CD1c-positive myeloid dendritic cell (primary cell): ENCODE measurements at regions not wholly inside any gene's neighbourhood (a gene's known extent, or its start where the extent isn't known, plus 50 kb on each side); places are given as distances from the start of the nearest gene placed in this dataset.
"Not testable (repeated sequence)": the region's sequence is repeated elsewhere in the genome, so short reads cannot be mapped to it uniquely, and the experiment has no call there.

Source experiments
- DNase-seq: peaks from one replicate; pipeline ENCODE4 v3.0.0-alpha.2; 2016; ENCODE audit errors: extremely low spot score

DNA sequence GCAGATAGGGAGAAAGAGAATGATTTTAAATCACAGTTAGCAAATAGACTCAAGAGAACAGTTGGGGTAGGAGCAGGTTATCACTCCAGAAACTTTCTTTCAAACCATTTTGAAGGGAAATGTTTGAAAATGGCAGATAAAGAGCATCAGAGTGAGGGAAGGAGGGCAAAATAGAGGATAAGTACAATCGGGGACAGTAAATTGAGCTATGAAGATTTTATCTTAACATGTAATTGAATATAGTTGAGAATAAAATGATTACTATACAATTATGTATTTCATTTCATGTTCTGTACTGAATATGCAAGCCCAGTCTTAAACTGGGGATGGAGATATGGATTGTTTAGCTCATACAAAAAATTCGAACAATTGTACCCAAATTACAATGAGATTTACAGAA is 54.0 kb downstream of the MAP10 start:
- no peak for DNase-seq

DNA sequence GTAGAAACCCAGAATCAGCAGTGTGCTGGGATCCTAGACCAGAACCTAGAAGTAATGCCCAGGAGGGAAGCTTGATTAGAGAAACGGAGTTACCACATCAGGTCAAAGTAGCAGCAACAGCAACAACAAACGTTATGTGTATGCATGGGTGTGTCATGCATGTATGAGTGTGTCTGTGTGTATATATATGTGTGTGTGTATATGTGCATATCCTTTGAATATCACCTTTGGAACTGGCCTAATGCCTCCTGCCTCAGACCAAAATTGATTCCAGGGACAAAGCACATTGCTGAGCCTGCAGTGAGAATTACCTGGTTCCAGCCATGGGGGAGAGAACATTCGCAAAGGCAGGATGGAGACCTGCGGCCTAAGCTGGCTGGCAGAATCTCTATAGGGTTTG is 55.9 kb downstream of the MAP10 start:
- DNase-seq = no peak

DNA sequence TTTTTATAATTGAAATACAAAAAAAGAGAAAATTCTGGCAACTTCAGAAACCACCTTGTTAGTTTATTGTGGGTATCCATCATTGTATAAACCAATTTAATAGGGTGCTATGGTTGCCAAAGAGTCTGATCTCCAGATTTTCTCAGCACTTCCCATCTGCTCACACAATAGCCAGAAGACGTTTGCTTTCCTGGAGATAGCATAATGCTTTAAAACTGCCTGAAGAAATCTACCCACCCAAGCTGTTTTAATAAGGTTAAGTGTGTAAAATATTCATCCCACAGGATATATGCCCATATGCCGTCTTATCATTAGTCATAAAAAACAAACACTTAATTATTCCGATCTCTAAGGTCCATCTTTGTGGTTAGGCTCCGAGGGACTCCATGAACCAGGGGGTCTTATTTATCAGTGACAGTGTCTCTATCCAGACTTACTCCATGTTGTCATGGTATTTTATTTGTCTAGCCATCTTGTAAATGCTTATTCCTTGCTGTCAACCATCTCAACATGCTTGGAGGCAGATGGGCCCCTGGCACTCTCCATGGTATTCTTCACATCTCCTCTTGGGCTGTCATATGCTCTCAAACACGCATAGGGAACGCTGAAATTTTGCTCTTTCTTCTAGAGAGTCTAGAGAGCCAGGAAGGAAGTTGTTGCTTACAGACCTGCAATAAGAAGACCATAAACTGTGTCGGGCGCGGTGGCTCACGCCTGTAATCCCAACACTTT is 58.5 kb downstream of the MAP10 start:
- DNase-seq = no peak

- no peak for DNase-seq
Observed at GRCh38 chr1:232865102-232865931, 60.1 kb downstream of the MAP10 start.

DNA sequence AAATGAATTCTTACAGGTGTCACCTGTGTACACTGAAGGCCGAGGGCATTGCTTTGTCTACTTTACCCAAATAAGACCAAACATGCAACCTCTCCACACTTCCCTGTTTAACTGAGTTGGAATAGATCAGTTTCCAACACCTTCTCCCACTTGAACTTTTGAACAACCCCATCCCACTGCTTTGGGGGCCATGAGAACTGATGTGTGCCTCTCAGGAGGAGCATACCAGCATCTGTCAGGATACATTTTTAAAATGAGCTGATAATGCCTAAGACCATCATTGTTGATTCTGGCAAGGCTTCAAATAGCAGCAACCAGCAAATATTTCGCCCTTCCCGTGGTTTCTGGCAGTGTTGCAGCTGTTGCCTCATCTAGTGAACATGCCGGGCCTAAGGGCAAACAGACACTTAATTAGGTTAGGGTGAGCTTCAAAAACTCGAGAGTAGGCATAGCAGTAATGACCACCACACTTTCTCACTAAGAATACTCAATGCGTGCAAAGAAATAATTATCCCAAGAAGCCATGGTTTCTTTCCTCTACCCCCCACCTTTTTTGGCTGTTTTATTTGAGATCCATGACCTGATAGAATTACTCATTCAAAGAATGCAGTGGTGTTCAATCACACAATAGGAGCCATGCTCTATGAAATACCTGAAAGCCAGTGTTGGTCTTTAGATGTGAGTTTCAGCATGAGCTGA is 63.7 kb downstream of the MAP10 start:
- DNase-seq = no peak

DNA sequence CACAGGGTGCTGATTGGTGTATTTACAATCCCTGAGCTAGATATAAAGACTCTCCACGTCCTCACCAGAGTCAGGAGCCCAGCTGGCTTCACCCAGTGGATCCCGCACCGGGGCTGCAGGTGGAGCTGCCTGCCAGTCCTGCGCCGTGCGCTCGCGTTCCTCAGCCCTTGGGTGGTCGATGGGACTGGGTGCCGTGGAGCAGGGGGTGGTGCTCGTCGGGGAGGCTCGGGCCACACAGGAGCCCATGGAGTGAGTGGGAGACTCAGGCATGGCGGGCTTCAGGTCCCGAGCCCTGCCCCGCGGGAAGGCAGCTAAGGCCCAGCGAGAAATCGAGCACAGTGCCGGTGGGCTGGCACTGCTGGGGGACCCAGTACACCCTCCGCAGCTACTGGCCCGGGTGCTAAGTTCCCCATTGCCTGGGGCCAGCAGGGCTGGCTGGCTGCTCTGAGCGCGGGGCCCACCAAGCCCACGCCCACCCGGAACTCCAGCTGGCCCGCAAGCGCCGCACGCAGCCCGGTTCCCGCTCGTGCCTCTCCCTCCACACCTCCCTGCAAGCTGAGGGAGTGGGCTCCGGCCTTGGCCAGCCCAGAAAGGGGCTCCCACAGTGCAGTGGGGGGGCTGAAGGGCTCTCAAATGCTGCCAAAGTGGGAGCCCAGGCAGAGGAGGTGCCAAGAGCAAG is 66.2 kb downstream of the MAP10 start:
- DNase-seq = not testable (repeated sequence)

DNA sequence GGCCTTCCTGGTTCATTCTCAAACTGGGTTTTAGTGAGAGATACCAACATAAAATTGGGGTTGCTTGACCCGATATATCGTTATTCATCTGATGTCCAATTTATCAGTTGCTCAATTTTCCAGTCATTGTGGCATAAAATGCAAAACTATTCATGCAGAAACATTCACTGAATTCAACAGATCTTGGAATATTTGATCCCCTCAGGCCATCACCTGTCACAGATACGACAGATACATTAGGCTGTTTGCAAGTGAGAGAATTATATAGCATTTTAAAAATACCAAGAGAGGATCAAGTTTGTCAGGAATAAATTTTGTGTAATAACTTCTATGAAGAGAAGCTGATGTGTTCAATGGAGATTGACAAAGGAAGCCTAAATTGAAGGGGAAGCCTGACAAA is 67.1 kb downstream of the MAP10 start:
- no peak for DNase-seq

- no peak for DNase-seq
Observed at GRCh38 chr1:232872738-232873137, 67.5 kb downstream of the MAP10 start.

- DNase-seq = no peak
Observed at GRCh38 chr1:232873412-232873811, 68.2 kb downstream of the MAP10 start.

- no peak for DNase-seq
Observed at GRCh38 chr1:232873931-232874330, 68.7 kb downstream of the MAP10 start.

DNA sequence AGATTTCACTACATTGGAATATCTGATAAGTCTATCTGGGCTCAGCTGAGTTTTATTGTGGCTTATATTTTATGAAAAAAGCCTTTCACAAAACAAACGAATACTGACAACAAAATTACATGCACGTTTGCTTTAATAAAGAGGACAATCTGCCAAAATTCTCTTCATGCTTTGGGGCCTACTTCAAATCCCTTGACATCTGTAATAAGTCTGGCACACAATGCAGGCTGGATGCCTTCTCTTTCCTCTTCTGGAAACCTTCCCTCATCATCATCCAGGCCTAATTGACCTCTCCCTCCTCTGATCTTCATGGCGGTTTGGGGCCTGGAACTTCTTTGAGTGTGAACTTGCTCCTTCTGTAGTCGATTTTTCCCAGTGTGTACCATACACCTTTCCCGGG is 70.3 kb downstream of the MAP10 start:
- no peak for DNase-seq

DNA sequence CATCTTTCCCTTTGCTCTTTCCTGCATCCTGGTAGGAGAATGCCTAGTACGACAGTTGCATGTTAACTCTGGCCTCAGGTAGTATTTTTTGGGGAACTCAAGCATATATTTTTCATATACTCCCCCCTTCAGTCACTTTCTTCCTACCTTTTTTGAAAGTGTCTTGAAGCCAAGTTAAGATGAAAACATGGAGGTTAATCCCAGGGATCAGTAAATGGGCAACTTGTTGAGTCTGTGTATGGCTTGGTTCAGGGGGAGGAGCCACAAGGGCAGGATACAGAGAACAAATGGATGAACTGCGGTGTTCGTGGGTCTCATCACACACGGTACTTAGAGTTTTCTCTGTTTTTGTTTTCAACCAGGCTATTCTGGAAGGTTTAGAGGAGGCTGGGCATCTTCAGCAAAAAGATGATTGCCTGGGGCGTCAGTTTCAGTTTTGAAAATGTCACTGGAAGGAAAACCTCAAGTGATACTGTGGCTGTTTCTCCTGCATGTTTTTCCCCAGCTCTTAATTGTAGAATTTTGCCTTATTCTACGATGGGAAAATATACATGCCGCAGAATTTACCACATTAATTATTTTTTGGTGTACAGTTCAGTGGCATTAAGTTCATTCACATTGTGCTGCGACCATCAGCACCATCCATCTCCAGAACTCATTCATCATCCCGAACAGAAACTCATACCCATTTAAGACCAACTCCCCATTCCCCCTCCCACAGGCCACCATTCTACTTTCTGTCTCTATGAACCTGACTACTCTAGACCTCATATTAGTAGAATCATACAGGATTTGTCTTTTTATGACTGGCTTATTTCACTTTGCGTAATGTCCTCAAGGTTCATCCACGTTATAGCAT is 71.5 kb downstream of the MAP10 start:
- DNase-seq = no peak

GRCh38 chr1:232877365-232878028 is 72.3 kb downstream of the MAP10 start:
- no peak for DNase-seq

GRCh38 chr1:232878086-232878485 is 72.3 kb upstream of the NTPCR start:
- no peak for DNase-seq

GRCh38 chr1:232880354-232880753 is 70.1 kb upstream of the NTPCR start:
- peak; percentile 1 for DNase-seq

- no peak for DNase-seq
Observed at GRCh38 chr1:232883992-232884661, 66.3 kb upstream of the NTPCR start.

DNA sequence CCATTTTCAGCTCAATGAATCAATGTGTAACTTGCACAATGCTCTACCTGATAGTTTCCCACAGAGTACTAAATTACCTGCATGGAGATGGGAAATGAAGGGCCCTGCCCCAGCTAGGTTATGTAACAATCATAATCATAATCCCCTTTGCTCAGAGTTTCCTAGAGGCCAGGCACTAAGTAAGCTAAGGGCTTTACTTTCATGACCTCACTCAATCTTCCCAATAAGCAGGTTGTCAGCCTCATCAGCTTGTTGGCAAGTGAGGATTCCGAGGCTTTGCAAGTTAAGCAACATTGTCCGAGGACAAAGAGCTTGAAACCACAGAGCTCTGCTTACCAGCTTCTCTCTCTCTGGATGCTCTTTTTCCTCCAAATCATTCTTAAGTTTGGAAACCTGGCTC is 64.1 kb upstream of the NTPCR start:
- no peak for DNase-seq

- DNase-seq = no peak
Observed at GRCh38 chr1:232890340-232890943, 60.0 kb upstream of the NTPCR start.

DNA sequence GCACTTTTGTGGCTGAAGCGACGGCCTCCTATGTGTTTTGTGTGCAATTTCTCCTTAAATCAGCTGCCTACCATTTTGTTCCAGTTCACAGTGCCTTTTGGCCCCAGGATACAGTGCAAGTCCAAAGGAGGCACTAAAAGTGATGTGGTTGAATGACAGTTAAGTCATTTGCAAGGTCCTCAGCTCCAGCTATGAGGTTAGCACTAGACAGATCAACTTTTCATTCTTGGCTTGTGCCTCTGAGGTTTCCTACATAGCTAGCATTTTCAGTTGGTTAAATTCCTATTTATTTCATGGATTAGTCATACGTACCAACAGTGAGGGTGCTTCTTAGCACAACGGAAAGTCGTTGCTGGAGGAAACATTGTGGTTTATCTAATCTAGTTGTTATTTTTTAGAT is 59.3 kb upstream of the NTPCR start:
- no peak for DNase-seq
